IPS-18a (cell line): ENCODE measurements at regions not wholly inside any gene's neighbourhood (a gene's known extent, or its start where the extent isn't known, plus 50 kb on each side); places are given as distances from the start of the nearest gene placed in this dataset.
"Not testable (repeated sequence)": the region's sequence is repeated elsewhere in the genome, so short reads cannot be mapped to it uniquely, and the experiment has no call there.

Experiments used
- H3K27ac ChIP-seq: one replicate; pipeline ENCODE4 v1.5.1; 2013; ENCODE audit warnings: low read length
- H3K27me3 ChIP-seq: one replicate; pipeline ENCODE4 v1.6.1; 2013; ENCODE audit warnings: mild to moderate bottlenecking, low read length; ENCODE audit not compliant: control insufficient read depth, insufficient read depth
- H3K36me3 ChIP-seq: one replicate; pipeline ENCODE4 v1.6.1; 2013; ENCODE audit warnings: low read depth, low read length; ENCODE audit not compliant: control insufficient read depth
- H3K4me1 ChIP-seq: one replicate; pipeline ENCODE4 v1.6.1; 2013; ENCODE audit warnings: low read depth, low read length; ENCODE audit not compliant: control insufficient read depth
- H3K4me3 ChIP-seq: one replicate; pipeline ENCODE4 v1.5.1; 2013; ENCODE audit warnings: low read length
- H3K9ac ChIP-seq: one replicate; pipeline ENCODE4 v1.6.1; 2013; ENCODE audit warnings: mild to moderate bottlenecking, low read length, moderate library complexity
- H3K9me3 ChIP-seq: one replicate; pipeline ENCODE4 v1.6.1; 2013; ENCODE audit warnings: low read depth, low read length; ENCODE audit not compliant: control insufficient read depth

DNA sequence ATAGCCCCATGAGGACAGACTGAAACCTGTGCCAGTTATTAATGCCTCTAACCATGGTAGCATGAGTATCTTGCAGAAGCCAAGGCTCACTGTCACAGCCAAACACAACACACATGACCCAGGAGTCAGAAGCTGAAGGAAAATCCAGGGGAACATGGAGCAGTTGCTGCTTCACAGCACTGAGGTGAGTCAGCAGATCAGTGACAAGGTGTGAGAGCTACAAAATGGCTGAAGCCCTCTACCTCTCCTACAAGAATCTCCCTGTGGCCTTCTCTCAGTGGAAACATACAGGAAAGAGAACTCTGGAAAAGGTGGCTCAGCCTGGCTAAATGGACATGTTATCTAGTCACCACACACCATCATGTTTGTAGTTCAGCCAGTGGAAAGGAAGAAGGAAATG lies 93.5 kb downstream of the NAB1 start:
- H3K4me3 ChIP-seq = no peak overlapping the region
- H3K27ac ChIP-seq = no peak overlapping the region
- no peaks in the 10 kb centered on the region for H3K9me3 ChIP-seq
- H3K9ac ChIP-seq = no peak overlapping the region
- H3K27me3 ChIP-seq = no peaks in the 10 kb centered on the region
- no peaks in the 10 kb centered on the region for H3K36me3 ChIP-seq
- peaks cover 4% of the 10 kb centered on the region for H3K4me1 ChIP-seq

DNA sequence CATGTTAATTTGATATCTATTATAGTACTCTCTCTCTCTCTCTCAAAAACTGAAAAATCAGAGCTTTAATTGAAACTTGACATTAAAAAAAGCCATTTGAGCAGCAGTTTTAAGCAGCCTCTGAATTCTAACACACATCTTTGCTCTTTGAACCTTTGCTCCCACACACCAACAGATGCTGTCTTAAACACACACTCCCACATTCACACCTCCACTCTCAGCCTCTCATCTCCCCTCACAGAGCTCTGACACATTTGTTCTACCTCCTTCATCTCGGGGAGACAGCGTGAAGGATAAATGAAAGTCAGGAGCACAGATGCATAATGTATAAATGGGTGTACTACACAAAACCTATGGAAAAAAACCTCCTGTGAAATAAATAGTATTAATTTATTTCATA lies 95.2 kb downstream of the NAB1 start:
- Histone ChIP-seq H3K4me3 (no peak overlapping the region), H3K27me3 (no peaks in the 10 kb centered on the region), H3K27ac (no peak overlapping the region), H3K4me1 (peaks cover 7% of the 10 kb centered on the region), H3K9ac (no peak overlapping the region), H3K9me3 (no peaks in the 10 kb centered on the region), H3K36me3 (no peaks in the 10 kb centered on the region)

DNA sequence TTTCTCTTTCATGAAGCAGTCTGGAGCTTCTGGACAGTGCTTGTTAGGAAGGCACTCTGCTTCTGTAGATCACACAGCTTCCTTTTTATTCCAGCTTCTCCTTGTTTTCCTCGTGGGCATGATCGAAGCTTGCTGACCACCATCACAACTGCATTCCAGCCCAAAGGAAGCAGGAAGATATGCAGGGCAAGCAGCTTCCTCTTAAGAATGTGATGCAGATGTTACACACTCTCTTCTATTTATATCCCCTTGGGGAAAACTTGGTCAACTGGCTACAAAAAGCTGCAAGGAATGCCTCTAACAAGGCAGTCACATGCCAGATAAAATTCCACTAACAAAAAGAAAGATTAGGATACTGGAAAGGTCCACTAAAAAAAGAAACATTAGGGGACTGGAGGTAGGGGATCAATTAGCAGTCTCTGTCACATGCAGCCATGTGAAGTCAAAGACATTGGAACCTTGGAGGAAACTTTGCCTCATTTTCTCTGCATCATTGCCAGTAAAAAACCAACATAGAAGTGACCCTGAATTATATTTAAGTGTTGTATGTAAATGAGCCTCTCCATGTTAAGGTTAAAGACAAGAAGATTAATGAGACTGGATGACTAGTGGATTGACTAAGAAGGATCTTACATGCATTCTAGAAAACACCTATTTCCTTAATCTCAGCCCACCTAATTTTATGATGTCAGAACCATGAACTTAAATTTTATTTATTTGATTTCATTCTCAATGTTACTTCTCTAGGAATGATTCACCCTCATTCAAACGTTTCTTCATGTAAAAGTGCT lies 98.3 kb downstream of the NAB1 start:
- Histone ChIP-seq H3K27me3 (no peaks in the 10 kb centered on the region), H3K27ac (no peak overlapping the region), H3K4me3 (no peak overlapping the region), H3K36me3 (no peaks in the 10 kb centered on the region), H3K9ac (no peak overlapping the region), H3K4me1 (peaks cover 7% of the 10 kb centered on the region), H3K9me3 (no peaks in the 10 kb centered on the region)

GRCh38 chr2:190748966-190749365 lies 100.1 kb downstream of the NAB1 start:
- Histone ChIP-seq H3K9me3 (no peaks in the 10 kb centered on the region), H3K27me3 (no peaks in the 10 kb centered on the region), H3K36me3 (no peaks in the 10 kb centered on the region), H3K27ac (no peak overlapping the region), H3K9ac (no peak overlapping the region), H3K4me3 (no peak overlapping the region), H3K4me1 (peaks cover 7% of the 10 kb centered on the region)

DNA sequence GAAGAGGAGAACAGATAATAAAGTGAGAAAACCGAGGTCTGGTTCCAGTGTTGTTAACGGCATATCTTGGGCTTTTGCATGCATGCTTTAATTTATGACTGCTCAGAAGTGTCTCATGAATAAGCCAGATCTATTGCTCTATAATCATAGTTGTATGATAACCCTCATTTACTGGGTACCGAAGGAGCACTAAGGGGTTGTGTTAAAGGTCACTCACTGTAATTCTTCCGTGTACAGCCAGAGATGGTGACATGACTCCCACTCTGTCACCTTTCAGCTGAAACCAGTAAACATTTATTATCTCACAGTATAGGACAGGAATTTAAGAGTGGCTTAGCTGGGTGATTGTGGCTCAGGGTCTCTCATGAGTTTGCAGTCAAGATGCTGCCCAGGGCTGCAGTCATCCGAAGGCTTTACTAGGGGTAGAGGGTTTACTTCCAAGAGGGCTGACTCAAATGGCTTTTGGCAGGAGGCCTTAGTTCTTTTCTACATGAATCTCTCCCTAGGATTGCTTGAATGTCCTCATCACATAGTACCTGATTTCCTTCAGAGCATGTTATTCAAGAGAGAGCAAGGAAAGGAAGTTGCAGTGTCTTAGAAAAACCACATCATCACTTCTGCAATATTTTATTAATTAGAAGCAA lies 107.0 kb downstream of the NAB1 start:
- H3K4me3 ChIP-seq = no peak overlapping the region
- H3K9me3 ChIP-seq = no peaks in the 10 kb centered on the region
- no peak overlapping the region for H3K27ac ChIP-seq

DNA sequence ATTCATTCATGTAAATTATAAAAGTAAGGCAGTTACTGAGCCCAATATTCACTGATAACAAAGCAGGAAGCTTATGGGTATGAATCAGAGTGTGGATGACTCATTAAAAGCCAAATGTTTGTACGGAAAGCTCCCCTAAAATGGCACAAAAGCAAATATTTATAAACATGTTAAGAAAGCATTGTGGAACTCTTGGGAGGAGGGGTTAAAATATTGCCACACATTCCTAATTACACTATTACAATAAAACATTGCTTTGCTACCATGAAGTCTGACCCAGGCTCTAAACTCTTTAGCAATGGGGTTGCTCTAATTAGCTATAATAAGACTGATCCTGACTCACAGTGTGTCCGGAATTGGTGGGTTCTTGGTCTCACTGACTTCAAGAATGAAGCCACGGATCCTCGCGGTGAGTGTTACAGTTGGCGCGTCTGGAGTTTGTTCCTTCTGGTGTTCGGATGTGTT lies 110.9 kb downstream of the NAB1 start:
- Histone ChIP-seq H3K9me3 (no peaks in the 10 kb centered on the region), H3K27ac (no peak overlapping the region)

More for the DNA sequence above, 107.0 kb downstream of the NAB1 start:
- H3K36me3 ChIP-seq = no peaks in the 10 kb centered on the region
- H3K9ac ChIP-seq = no peak overlapping the region
- H3K4me1 ChIP-seq = no peaks in the 10 kb centered on the region
- no peaks in the 10 kb centered on the region for H3K27me3 ChIP-seq

DNA sequence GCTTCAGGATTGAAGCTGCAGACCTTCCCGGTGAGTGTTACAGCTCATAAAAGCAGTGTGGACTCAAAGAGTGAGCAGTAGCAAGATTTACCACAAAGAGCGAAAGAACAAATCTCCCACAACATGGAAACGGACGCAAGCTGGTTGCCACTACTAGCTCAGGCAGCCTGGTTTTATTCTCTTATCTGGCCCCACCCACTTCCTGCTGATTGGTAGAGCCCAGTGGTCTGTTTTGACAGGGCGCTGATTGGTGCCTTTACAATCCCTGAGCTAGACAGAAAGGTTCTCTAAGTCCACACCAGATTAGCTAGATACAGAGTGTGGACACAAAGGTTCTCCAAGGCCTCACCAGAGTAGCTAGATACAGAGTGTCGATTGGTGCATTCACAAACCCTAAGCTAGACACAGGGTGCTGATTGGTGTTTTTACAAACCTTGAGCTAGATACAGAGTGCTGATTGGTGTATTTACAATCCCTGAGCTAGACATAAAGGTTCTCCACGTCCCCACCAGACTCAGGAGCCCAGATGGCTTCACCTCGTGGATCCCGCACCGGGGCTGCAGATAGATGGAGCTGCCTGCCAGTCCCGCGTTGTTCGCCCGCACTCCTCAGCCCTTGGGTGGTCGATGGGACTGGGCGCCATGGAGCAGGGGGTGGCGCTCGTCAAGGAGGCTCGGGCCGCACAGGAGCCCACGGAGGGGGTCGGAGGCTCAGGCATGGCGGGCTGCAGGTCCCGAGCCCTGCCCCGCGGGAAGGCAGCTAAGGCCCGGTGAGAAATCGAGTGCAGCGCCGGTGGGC lies 111.7 kb downstream of the NAB1 start:
- not testable (repeated sequence) for H3K36me3 ChIP-seq, H3K4me3 ChIP-seq, H3K9me3 ChIP-seq, H3K9ac ChIP-seq, H3K27ac ChIP-seq, H3K27me3 ChIP-seq, H3K4me1 ChIP-seq

More for the DNA sequence above, 110.9 kb downstream of the NAB1 start:
- H3K27me3 ChIP-seq = no peaks in the 10 kb centered on the region
- no peak overlapping the region for H3K4me3 ChIP-seq
- H3K36me3 ChIP-seq = no peaks in the 10 kb centered on the region
- no peak overlapping the region for H3K9ac ChIP-seq
- H3K4me1 ChIP-seq = no peaks in the 10 kb centered on the region

DNA sequence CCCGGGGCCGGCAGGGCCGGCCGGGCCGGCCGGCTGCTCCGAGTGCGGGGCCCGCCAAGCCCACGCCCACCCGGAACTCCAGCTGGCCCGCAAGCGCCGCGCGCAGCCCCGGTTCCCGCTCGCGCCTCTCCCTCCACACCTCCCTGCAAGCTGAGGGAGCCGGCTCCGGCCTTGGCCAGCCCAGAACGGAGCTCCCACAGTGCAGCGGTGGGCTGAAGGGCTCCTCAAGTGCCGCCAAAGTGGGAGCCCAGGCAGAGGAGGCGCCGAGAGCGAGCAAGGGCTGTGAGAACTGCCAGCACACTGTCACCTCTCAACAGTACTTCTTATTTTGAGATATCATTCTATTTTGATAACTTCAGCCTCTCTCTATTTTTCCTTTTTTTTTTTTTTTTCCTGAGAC lies 112.3 kb downstream of the NAB1 start:
- not testable (repeated sequence) for H3K9ac ChIP-seq, H3K4me3 ChIP-seq, H3K27ac ChIP-seq

DNA sequence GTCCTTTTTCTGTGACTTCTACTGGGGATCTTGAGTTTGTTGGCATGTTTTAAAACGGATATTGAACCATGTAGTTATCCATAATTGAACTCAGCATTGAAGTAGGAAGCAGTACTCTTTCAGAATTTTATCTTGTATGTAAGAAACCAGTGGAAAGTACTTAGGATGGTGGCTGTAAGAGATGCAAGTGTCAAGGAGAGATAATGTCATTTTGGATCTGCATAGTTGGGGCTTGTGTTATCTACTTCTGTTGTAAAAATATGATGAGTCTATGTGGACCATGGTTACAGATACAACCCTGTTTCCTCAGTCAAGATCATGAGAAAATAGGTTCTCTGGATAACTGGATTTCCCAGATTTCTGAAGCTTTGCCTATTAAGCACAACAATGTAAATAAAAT lies 113.7 kb downstream of the NAB1 start:
- H3K4me1 ChIP-seq = no peaks in the 10 kb centered on the region
- H3K27me3 ChIP-seq = no peaks in the 10 kb centered on the region
- H3K27ac ChIP-seq = no peak overlapping the region
- H3K36me3 ChIP-seq = no peaks in the 10 kb centered on the region
- no peak overlapping the region for H3K4me3 ChIP-seq
- no peak overlapping the region for H3K9ac ChIP-seq
- no peaks in the 10 kb centered on the region for H3K9me3 ChIP-seq

More for the DNA sequence above, 112.3 kb downstream of the NAB1 start:
- not testable (repeated sequence) for H3K9me3 ChIP-seq, H3K27me3 ChIP-seq, H3K36me3 ChIP-seq, H3K4me1 ChIP-seq

- no peaks in the 10 kb centered on the region for H3K36me3 ChIP-seq
- H3K27ac ChIP-seq = no peak overlapping the region
- H3K4me1 ChIP-seq = peaks cover 3% of the 10 kb centered on the region
- H3K9me3 ChIP-seq = no peaks in the 10 kb centered on the region
- H3K27me3 ChIP-seq = no peaks in the 10 kb centered on the region
- no peak overlapping the region for H3K4me3 ChIP-seq
- H3K9ac ChIP-seq = no peak overlapping the region
Observed at GRCh38 chr2:190763100-190763499, 114.2 kb downstream of the NAB1 start.

DNA sequence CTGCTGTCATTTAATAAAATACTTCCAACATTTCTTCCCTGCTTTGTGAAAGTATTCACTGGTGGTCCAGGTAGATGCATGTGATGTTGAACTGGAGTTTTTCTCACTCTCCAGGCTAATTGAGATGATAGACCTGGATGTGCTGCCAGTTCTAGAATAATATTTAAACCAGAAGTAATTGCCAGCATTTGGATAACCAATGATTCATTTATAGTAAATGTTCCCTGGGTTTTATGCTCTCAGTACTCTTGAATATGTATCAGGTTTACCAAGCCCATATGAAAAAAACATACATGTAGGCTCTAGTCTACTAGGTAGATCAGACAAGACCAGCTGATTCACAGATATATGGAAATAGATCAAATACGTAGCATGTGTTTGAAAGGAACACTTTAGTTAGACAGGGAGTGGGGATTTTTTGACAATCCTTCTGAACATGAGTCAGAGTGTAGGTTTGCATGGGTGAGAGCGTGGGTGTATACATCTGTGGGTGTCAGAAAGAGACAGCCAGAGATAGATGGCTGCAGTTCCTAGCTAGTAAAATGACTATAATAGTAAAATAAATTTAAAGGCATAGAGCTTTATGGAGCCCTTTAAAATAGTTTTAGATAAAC lies 115.1 kb downstream of the NAB1 start:
- Histone ChIP-seq H3K27me3 (no peaks in the 10 kb centered on the region), H3K4me1 (peaks cover 3% of the 10 kb centered on the region), H3K4me3 (no peak overlapping the region), H3K9ac (no peak overlapping the region), H3K9me3 (no peaks in the 10 kb centered on the region), H3K36me3 (no peaks in the 10 kb centered on the region), H3K27ac (no peak overlapping the region)
